ENCODE measurements at regions not wholly inside any gene's neighbourhood (a gene's known extent, or its start where the extent isn't known, plus 50 kb on each side); places are given as distances from the start of the nearest gene placed in this dataset.

DNA sequence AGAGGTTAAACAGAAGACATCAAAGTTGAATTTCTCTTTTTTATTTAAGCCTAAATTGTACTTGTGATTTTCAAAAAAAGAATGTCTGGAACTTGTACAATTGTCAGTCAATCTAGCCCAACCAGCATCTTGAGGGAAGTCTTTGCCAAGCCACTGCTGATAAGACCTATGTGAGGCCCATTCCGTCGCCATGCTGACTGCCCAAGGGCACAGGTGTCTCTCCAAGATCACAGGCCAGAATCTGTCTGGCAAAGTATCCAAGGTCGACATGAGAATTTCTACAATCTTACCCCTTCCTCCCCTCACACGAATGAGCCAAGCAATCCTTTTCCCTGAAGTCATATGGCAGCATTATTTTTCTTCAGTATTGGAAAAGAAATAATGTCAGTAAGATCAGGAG lies 614.5 kb downstream of the CBLN4 start:
- DNase-seq = no peak
- WGBS, 2 donors = 62 to 63% methylated on average over 4 of the region's 4 CpGs
- H3K9me3 ChIP-seq = no peaks in the 10 kb centered on the region
- H3K27ac ChIP-seq = no peak overlapping the region
- no peaks in the 10 kb centered on the region for H3K4me1 ChIP-seq
- no peak for ATAC-seq (ENCODE audit: low FRiP score in 2 of 2)
- H3K4me3 ChIP-seq = no peak overlapping the region
- TF ChIP-seq, protein P1, sequence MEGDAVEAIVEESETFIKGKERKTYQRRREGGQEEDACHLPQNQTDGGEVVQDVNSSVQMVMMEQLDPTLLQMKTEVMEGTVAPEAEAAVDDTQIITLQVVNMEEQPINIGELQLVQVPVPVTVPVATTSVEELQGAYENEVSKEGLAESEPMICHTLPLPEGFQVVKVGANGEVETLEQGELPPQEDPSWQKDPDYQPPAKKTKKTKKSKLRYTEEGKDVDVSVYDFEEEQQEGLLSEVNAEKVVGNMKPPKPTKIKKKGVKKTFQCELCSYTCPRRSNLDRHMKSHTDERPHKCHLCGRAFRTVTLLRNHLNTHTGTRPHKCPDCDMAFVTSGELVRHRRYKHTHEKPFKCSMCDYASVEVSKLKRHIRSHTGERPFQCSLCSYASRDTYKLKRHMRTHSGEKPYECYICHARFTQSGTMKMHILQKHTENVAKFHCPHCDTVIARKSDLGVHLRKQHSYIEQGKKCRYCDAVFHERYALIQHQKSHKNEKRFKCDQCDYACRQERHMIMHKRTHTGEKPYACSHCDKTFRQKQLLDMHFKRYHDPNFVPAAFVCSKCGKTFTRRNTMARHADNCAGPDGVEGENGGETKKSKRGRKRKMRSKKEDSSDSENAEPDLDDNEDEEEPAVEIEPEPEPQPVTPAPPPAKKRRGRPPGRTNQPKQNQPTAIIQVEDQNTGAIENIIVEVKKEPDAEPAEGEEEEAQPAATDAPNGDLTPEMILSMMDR (IDR thresholded peaks at IDR 0.05) = no peak
- TF ChIP-seq POLR2A (IDR thresholded peaks at IDR 0.05) (no peak), POLR2AphosphoS5 (IDR thresholded peaks at IDR 0.05) (no peak), EP300 (IDR thresholded peaks at IDR 0.05) (no peak)
- H3K27me3 ChIP-seq = no peaks in the 10 kb centered on the region
- no peaks in the 10 kb centered on the region for H3K36me3 ChIP-seq

DNA sequence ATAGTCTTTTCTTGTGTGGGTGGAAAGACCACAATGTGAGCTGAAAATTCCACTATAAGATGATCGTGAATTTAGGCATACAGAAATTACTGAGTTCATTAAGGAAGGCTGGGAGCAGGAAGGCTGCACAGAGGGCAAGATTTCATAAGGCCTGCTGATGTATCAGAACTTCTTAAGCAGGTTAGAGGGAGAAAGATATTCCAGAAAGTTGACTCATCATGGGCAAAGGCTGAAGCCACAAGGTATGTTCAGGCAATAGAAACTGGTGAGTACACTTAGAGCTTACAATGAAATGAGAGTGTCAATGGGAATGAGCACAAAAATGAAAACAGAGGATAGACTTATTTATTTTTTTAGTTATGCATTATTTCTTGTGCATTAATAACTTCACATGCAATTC lies 618.6 kb downstream of the CBLN4 start:
- no peak for ATAC-seq (ENCODE audit: low FRiP score in 2 of 2)
- 79 to 84% methylated on average over 1 of the region's 1 CpG for WGBS, 2 donors
- TF ChIP-seq POLR2A (IDR thresholded peaks at IDR 0.05) = no peak
- TF ChIP-seq EP300 (IDR thresholded peaks at IDR 0.05) = no peak
- TF ChIP-seq, protein P1 (IDR thresholded peaks at IDR 0.05) = no peak
- TF ChIP-seq POLR2AphosphoS5 (IDR thresholded peaks at IDR 0.05) = no peak

DNA sequence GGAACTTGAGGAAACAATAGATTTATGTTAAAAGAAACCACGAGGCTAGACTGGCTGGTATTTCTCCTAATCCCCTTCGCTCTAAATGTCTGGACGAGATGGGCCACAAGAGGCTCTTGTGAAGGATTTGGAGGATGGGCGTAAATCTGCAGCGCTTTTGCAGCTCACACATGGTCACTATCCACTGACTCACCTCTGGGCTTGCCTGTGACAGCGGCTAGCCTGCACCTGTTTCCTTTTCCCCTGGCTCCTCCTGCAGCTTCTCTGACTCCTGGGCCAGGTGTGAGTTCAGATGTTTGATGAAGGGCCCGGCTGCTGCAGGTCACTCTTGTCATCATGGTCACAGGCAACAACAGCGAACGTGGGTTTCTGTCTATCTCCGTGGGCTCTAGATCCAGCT lies 629.4 kb downstream of the CBLN4 start:
- no peaks in the 10 kb centered on the region for H3K27me3 ChIP-seq
- H3K4me1 ChIP-seq = no peaks in the 10 kb centered on the region
- no peak overlapping the region for H3K4me3 ChIP-seq
- H3K27ac ChIP-seq = no peak overlapping the region
- H3K9me3 ChIP-seq = no peaks in the 10 kb centered on the region
- TF ChIP-seq POLR2A (IDR thresholded peaks at IDR 0.05) (no peak), POLR2AphosphoS5 (IDR thresholded peaks at IDR 0.05) (no peak), EP300 (IDR thresholded peaks at IDR 0.05) (no peak)
- TF ChIP-seq, protein P1 (IDR thresholded peaks at IDR 0.05) = no peak
- no peaks in the 10 kb centered on the region for H3K36me3 ChIP-seq
- ATAC-seq (ENCODE audit: low FRiP score in 2 of 2) = no peak
- WGBS, 2 donors = 75 to 79% methylated on average over 10 of the region's 10 CpGs
- no peak for DNase-seq

More for the DNA sequence above, 618.6 kb downstream of the CBLN4 start:
- H3K27me3 ChIP-seq = no peaks in the 10 kb centered on the region
- no peaks in the 10 kb centered on the region for H3K9me3 ChIP-seq
- H3K27ac ChIP-seq = no peak overlapping the region
- no peak overlapping the region for H3K4me3 ChIP-seq
- H3K36me3 ChIP-seq = no peaks in the 10 kb centered on the region
- DNase-seq = no peak
- H3K4me1 ChIP-seq = no peaks in the 10 kb centered on the region

DNA sequence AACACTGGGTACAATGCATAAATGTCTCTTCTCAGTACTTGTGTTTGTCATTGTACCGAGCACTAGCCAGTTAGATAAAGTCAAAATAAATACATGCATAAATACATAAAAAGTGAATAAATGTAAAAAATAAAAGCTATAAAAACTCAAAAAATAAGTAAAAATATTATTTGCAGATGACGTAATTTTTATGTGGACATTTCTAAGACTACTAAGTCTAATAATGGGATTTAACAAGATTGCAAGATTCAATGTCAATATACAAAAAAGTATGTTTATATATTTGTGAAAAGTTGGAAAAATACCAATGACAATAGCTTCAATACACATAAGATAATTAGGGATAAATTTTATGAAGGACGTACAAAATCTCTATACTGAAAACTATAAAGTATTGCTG lies 639.6 kb downstream of the CBLN4 start:
- TF ChIP-seq, protein P1 (IDR thresholded peaks at IDR 0.05) = no peak
- TF ChIP-seq EP300 (IDR thresholded peaks at IDR 0.05) (no peak), POLR2AphosphoS5 (IDR thresholded peaks at IDR 0.05) (no peak), POLR2A (IDR thresholded peaks at IDR 0.05) (no peak)
- 83 to 90% methylated on average over 3 of the region's 3 CpGs for WGBS, 2 donors

DNA sequence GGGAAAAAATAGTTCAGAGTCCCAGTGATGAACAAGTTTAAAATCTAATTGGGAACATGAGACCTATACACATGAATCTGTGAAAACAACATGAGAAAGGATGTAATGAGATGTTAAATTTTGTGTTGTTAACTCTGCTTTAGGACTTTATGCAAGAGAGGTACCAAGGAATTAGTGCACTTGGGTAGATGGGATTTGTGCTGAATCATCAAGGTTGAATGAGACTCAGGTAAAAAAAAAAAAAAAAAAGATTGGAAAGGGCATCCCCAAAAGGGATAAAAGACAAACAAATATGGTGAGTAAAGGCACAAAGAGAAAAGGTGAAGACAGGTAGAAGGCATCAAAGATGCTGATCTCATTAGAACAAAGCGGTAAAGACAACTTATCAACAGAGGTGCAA lies 644.4 kb downstream of the CBLN4 start:
- H3K27ac ChIP-seq = no peak overlapping the region
- TF ChIP-seq, protein P1 (IDR thresholded peaks at IDR 0.05) = no peak
- no peak for TF ChIP-seq EP300 (IDR thresholded peaks at IDR 0.05)
- TF ChIP-seq POLR2AphosphoS5 (IDR thresholded peaks at IDR 0.05) = no peak
- TF ChIP-seq POLR2A (IDR thresholded peaks at IDR 0.05) = no peak
- H3K4me3 ChIP-seq = no peak overlapping the region
- WGBS, 2 donors = 89 to 94% methylated on average over 1 of the region's 1 CpG
- DNase-seq = no peak
- H3K9me3 ChIP-seq = no peaks in the 10 kb centered on the region
- no peaks in the 10 kb centered on the region for H3K27me3 ChIP-seq
- H3K4me1 ChIP-seq = no peaks in the 10 kb centered on the region
- no peak for ATAC-seq (ENCODE audit: low FRiP score in 2 of 2)
- no peaks in the 10 kb centered on the region for H3K36me3 ChIP-seq

More for the DNA sequence above, 639.6 kb downstream of the CBLN4 start:
- no peaks in the 10 kb centered on the region for H3K4me1 ChIP-seq
- no peak for DNase-seq
- no peak for ATAC-seq (ENCODE audit: low FRiP score in 2 of 2)
- H3K27ac ChIP-seq = no peak overlapping the region
- H3K27me3 ChIP-seq = no peaks in the 10 kb centered on the region
- no peaks in the 10 kb centered on the region for H3K9me3 ChIP-seq
- no peaks in the 10 kb centered on the region for H3K36me3 ChIP-seq
- H3K4me3 ChIP-seq = no peak overlapping the region
